K562 (cell line): ENCODE measurements at regions not wholly inside any gene's neighbourhood (a gene's known extent, or its start where the extent isn't known, plus 50 kb on each side); places are given as distances from the start of the nearest gene placed in this dataset.

Source experiments
- ATAC-seq: fragments of 200-7000 bp; cut with Tn5 transposase; 3 replicates; pipeline ENCODE4 v1.9.1; 2020; ENCODE audit warnings: moderate library complexity
- BruUV-seq: library from RNA; stranded (reverse); fragments of 400-500 nt; replicated peaks from 2 replicates; lab custom pipeline; 2021; lab: Mats Ljungman, UMichigan
- CTCF ChIA-PET: fragments of 300-600 bp; formaldehyde crosslinking; extraction: SDS; loops from one replicate; lab custom pipeline; 2021; ENCODE audit warnings: low intra/inter-chr PET ratio; lab: Yijun Ruan, JAX
- POLR2A ChIA-PET: fragments of 300-600, 350-650 bp; sonication (Branson Sonifier 250); formaldehyde crosslinking; extraction: SDS; loops from one replicate; lab custom pipeline; 2021; ENCODE audit warnings: antibody characterized with exemption, inconsistent platforms; lab: Yijun Ruan, JAX
- DNase-seq, 4 experiments: peaks; one replicate each; pipeline versions ENCODE4 v3.0.0 to v3.0.0-alpha.2; 2011 to 2018; ENCODE audit warnings: low spot score in 3 of 4, mixed read lengths in 3 of 4; ENCODE audit errors: extremely low read depth in 1 of 4
- FAIRE-seq: peaks from 2 replicates; lab custom pipeline; 2011; peaks lifted over from hg19 to GRCh38; lab: Jason Lieb, UNC
- H2AFZ ChIP-seq: 2 replicates; pipeline ENCODE4 v1.6.0; 2011; ENCODE audit warnings: low read depth, low read length, control low read depth, inconsistent platforms
- H3K27ac ChIP-seq: fragments of 200-600 bp; 3 replicates; pipeline ENCODE4 v1.8.0; 2011; ENCODE audit warnings: low read depth, mild to moderate bottlenecking, control low read depth, inconsistent platforms, low read length, moderate library complexity, mixed read lengths; ENCODE audit errors: extremely low read depth
- H3K27me3 ChIP-seq, 2 experiments: fragments of 300-600 bp in 1 of 2; 2 replicates in 1 of 2; 3 replicates in 1 of 2; pipeline versions ENCODE4 v1.6.0 to v1.8.0; 2011; ENCODE audit warnings: inconsistent platforms in 2 of 2, low read length in 2 of 2, mild to moderate bottlenecking in 1 of 2, mixed read lengths in 1 of 2, moderate library complexity in 1 of 2; ENCODE audit not compliant: control insufficient read depth in 2 of 2, insufficient read depth in 2 of 2
- H3K36me3 ChIP-seq: fragments of 300-600 bp; 3 replicates; pipeline ENCODE4 v1.8.0; 2011; ENCODE audit warnings: mild to moderate bottlenecking, low read length, inconsistent platforms; ENCODE audit not compliant: control insufficient read depth, insufficient read depth
- H3K4me1 ChIP-seq, 2 experiments: fragments of 200-600 bp in 1 of 2; replicated peaks in 1 of 2; 2 replicates in 1 of 2; 3 replicates in 1 of 2; pipeline versions ENCODE4 v1.5.1 to v1.8.0; 2011; ENCODE audit warnings: inconsistent platforms in 2 of 2, low read length in 2 of 2, mild to moderate bottlenecking in 1 of 2, mixed read lengths in 1 of 2, moderate library complexity in 1 of 2; ENCODE audit not compliant: control insufficient read depth in 2 of 2, insufficient read depth in 2 of 2
- H3K4me2 ChIP-seq: 2 replicates; pipeline ENCODE4 v1.6.1; 2011; ENCODE audit warnings: low read length, control low read depth, inconsistent platforms, mixed read lengths; ENCODE audit not compliant: insufficient read depth
- H3K4me3 ChIP-seq: fragments of 200-600 bp; sonication (generic), shearing (Covaris generic); 2 replicates; pipeline ENCODE4 v1.5.1; 2016; ENCODE audit warnings: control low read depth, inconsistent platforms
- H3K79me2 ChIP-seq: fragments of 200-600 bp; 3 replicates; pipeline ENCODE4 v1.8.0; 2011; ENCODE audit warnings: low read length, inconsistent platforms; ENCODE audit not compliant: control insufficient read depth, insufficient read depth
- H3K9ac ChIP-seq, 2 experiments: 2 replicates each; pipeline versions ENCODE4 v1.6.0 to v1.6.1; 2011; ENCODE audit warnings: low read depth in 2 of 2, low read length in 2 of 2, control low read depth in 1 of 2, inconsistent platforms in 1 of 2, mild to moderate bottlenecking in 1 of 2, mixed read lengths in 1 of 2; ENCODE audit not compliant: insufficient read depth in 1 of 2
- H3K9me1 ChIP-seq: one replicate; pipeline ENCODE4 v1.6.0; 2011; ENCODE audit warnings: inconsistent platforms, mild to moderate bottlenecking, low read length, moderate library complexity; ENCODE audit not compliant: control insufficient read depth, insufficient read depth
- H3K9me3 ChIP-seq: replicated peaks from 2 replicates; pipeline ENCODE4 v1.5.1; 2011; ENCODE audit warnings: low read depth, low read length, inconsistent platforms; ENCODE audit not compliant: control insufficient read depth, insufficient read depth
- H4K20me1 ChIP-seq: replicated peaks from 2 replicates; pipeline ENCODE4 v1.6.1; 2011; ENCODE audit warnings: low read length, inconsistent platforms, mixed read lengths; ENCODE audit not compliant: control insufficient read depth, insufficient read depth
- ARID3A ChIP-seq: IDR thresholded peaks from 2 replicates; pipeline ENCODE4 v1.6.1; 2012; ENCODE audit warnings: low read depth, low read length, improper control_type of control experiment, borderline replicate concordance
- CREB5 ChIP-seq: fragments of 250-450 bp; sonication (Bioruptor Pico); IDR thresholded peaks from 2 replicates; pipeline ENCODE4 v1.5.0; 2020; ENCODE audit warnings: mild to moderate bottlenecking
- E2F8 ChIP-seq: fragments of 450-650 bp; IDR thresholded peaks from 2 replicates; pipeline ENCODE4 v1.7.1; 2018; ENCODE audit warnings: mild to moderate bottlenecking, low read depth; ENCODE audit not compliant: partially characterized antibody
- HCFC1 ChIP-seq: IDR thresholded peaks from 2 replicates; pipeline ENCODE4 v1.6.1; 2012; ENCODE audit warnings: low read depth, low read length, improper control_type of control experiment
- HDAC6 ChIP-seq: IDR thresholded peaks from 2 replicates; pipeline ENCODE4 v1.6.1; 2012; ENCODE audit warnings: low read depth, mild to moderate bottlenecking, control low read depth, inconsistent platforms, low read length, moderate library complexity
- HEY1 ChIP-seq: fragments of 250-450 bp; sonication (Bioruptor Pico); IDR thresholded peaks from 2 replicates; pipeline ENCODE4 v1.5.0; 2020; ENCODE audit warnings: mild to moderate bottlenecking, moderate library complexity, borderline replicate concordance
- HINFP ChIP-seq: fragments of 450-650 bp; conservative IDR thresholded peaks from 2 replicates; pipeline ENCODE4 v1.6.1; 2016; ENCODE audit warnings: missing genetic modification characterization, low read depth, mild to moderate bottlenecking, control low read depth, missing compliant biosample characterization
- NCOA2 ChIP-seq, 2 experiments: fragments of 450-650 bp; IDR thresholded peaks; 2 replicates each; pipeline ENCODE4 v1.6.1; 2018; ENCODE audit warnings: mild to moderate bottlenecking in 2 of 2, moderate library complexity in 1 of 2; ENCODE audit not compliant: partially characterized antibody in 2 of 2
- POLR2B ChIP-seq: fragments of 450-650 bp; IDR thresholded peaks from 2 replicates; pipeline ENCODE4 v1.6.1; 2018; ENCODE audit warnings: low read depth; ENCODE audit not compliant: partially characterized antibody
- SMAD1 ChIP-seq: fragments of 150-350 bp; IDR thresholded peaks from 2 replicates; pipeline ENCODE4 v1.6.1; 2014; ENCODE audit warnings: low read length, low read depth; ENCODE audit not compliant: partially characterized antibody
- SPI1 ChIP-seq: IDR thresholded peaks from 2 replicates; pipeline ENCODE4 v1.6.1; 2011; ENCODE audit warnings: low read depth, low read length, control low read depth, borderline replicate concordance
- TCF3 ChIP-seq: sonication (generic); formaldehyde crosslinking; IDR thresholded peaks from 2 replicates; pipeline ENCODE4 v1.4.0; 2020; ENCODE audit warnings: mild to moderate bottlenecking, missing genetic modification reagents
- ZNF444 ChIP-seq: fragments of 250-450 bp; sonication (Bioruptor Pico); IDR thresholded peaks from 2 replicates; pipeline ENCODE4 v1.4.0; 2020; ENCODE audit warnings: mild to moderate bottlenecking, moderate library complexity
- ZNF707 ChIP-seq: fragments of 250-450 bp; sonication (Bioruptor Pico); conservative IDR thresholded peaks from 2 replicates; pipeline ENCODE4 v1.8.0; 2022; ENCODE audit warnings: inconsistent platforms, mild to moderate bottlenecking, moderate library complexity
- ZNF778 ChIP-seq: fragments of 450-650 bp; formaldehyde crosslinking; IDR thresholded peaks from 2 replicates; pipeline ENCODE4 v1.4.0; 2020; ENCODE audit warnings: mild to moderate bottlenecking, moderate library complexity
- in situ Hi-C: fragments of 300-500 bp; cut with MboI; formaldehyde crosslinking; loops from 4 replicates; pipeline ENCODE4 v1.15.0; 2018; ENCODE audit warnings: inconsistent platforms, mixed read lengths
- intact Hi-C: fragments of 100-400 bp; cut with micrococcal nuclease; formaldehyde crosslinking; loops from 2 replicates; pipeline ENCODE4 v1.14.2; 2022

GRCh38 chr4:165716472-165716871 lies 156.6 kb upstream of the TLL1 start:
- Histone ChIP-seq H3K27ac (no peak overlapping the region), H3K27me3 (no peaks in the 10 kb centered on the region), H3K4me1 (no peaks in the 10 kb centered on the region), H3K9ac (no peak overlapping the region), H3K9me1 (no peaks in the 10 kb centered on the region), H3K4me3 (no peak overlapping the region), H3K79me2 (no peaks in the 10 kb centered on the region), H3K36me3 (no peaks in the 10 kb centered on the region), H3K4me2 (no peak overlapping the region), H2AFZ (no peak overlapping the region), H3K9me3 (no peaks in the 10 kb centered on the region), H4K20me1 (no peaks in the 10 kb centered on the region)
- ChIA-PET CTCF (no interaction called here), POLR2A (no interaction called here)
- in situ Hi-C loops: no loop called here
- no peak for FAIRE-seq
- DNase-seq: no peak
- intact Hi-C loops: no loop called here
- no peak for ATAC-seq
- no TSS peak for BruUV-seq
- no peak for TF ChIP-seq ZNF778 (CRISPR knock-in tag)
- TF ChIP-seq NCOA2 (IDR thresholded peaks at IDR 0.05; ENCODE audit: partially characterized antibody in 2 of 2): no peak
- TF ChIP-seq SMAD1: no peak
- no peak for TF ChIP-seq HINFP (tag)
- TF ChIP-seq SPI1: no peak
- TF ChIP-seq ZNF707 (CRISPR knock-in tag): no peak
- TF ChIP-seq HCFC1: no peak
- TF ChIP-seq ARID3A: no peak
- TF ChIP-seq ZNF444 (CRISPR knock-in tag): no peak
- no peak for TF ChIP-seq POLR2B
- TF ChIP-seq CREB5: no peak
- TF ChIP-seq HDAC6: no peak
- no peak for TF ChIP-seq TCF3 (CRISPR knock-in tag)
- no peak for TF ChIP-seq HEY1 (CRISPR knock-in tag)
- TF ChIP-seq E2F8: no peak
